Ishikawa (cell line): ENCODE measurements at regions not wholly inside any gene's neighbourhood (a gene's known extent, or its start where the extent isn't known, plus 50 kb on each side); places are given as distances from the start of the nearest gene placed in this dataset.

Source experiments
- CEBPB ChIP-seq: IDR thresholded peaks from 2 replicates; pipeline ENCODE4 v1.6.1; 2012
- CREB1 ChIP-seq: IDR thresholded peaks from 2 replicates; pipeline ENCODE4 v1.6.1; 2012; ENCODE audit warnings: low read depth
- EGR1 ChIP-seq: IDR thresholded peaks from 2 replicates; pipeline ENCODE4 v1.6.1; 2012
- EP300 ChIP-seq: IDR thresholded peaks from 2 replicates; pipeline ENCODE4 v1.6.1; 2012; ENCODE audit warnings: borderline replicate concordance
- FOXM1 ChIP-seq: IDR thresholded peaks from 2 replicates; pipeline ENCODE4 v1.6.1; 2012; ENCODE audit warnings: low read depth, borderline replicate concordance
- NFIC ChIP-seq: IDR thresholded peaks from 2 replicates; pipeline ENCODE4 v1.6.1; 2012
- RAD21 ChIP-seq: IDR thresholded peaks from 2 replicates; pipeline ENCODE4 v1.6.1; 2012; ENCODE audit warnings: low read depth
- REST ChIP-seq: IDR thresholded peaks from 2 replicates; pipeline ENCODE4 v1.6.1; 2012; ENCODE audit warnings: low read depth, mild to moderate bottlenecking
- TAF1 ChIP-seq: IDR thresholded peaks from 2 replicates; pipeline ENCODE4 v1.6.1; 2012; ENCODE audit warnings: low read depth, mild to moderate bottlenecking
- TCF12 ChIP-seq: IDR thresholded peaks from 2 replicates; pipeline ENCODE4 v1.6.1; 2012; ENCODE audit warnings: low read depth
- TEAD4 ChIP-seq: IDR thresholded peaks from 2 replicates; pipeline ENCODE4 v1.6.1; 2012
- USF1 ChIP-seq: IDR thresholded peaks from 2 replicates; pipeline ENCODE4 v1.6.1; 2012
- YY1 ChIP-seq: IDR thresholded peaks from 2 replicates; pipeline ENCODE4 v1.6.1; 2012; ENCODE audit warnings: low read depth
- ZBTB7A ChIP-seq: IDR thresholded peaks from 2 replicates; pipeline ENCODE4 v1.6.1; 2012; ENCODE audit warnings: low read depth
- TF ChIP-seq, protein P1 (sequence below): IDR thresholded peaks from 2 replicates; pipeline ENCODE4 v1.6.1; 2012

DNA sequence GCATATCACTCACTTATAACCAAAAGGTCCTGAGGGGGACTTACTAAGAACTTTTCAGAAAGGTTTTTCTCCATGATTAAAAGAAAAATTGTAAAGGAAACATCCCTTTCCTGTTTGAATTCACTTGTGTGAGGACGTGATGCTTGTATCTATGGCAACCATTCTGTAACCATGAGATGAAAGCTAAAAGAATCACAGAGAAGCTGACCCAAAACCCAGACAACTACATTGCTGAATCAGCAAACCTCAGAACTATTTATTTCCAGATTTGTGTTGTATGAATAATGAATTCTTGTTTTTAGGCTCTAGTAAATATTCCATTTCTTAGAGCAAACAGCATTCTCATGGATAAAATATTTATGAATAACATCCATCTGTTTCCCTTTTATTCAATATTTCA, 91.2 kb downstream of the RCHY1 start:
- TF ChIP-seq TEAD4 (no peak), TAF1 (no peak), NFIC (no peak), FOXM1 (no peak), ZBTB7A (no peak), EP300 (no peak), YY1 (no peak), USF1 (no peak), CEBPB (no peak), RAD21 (no peak), REST (no peak), CREB1 (no peak), EGR1 (no peak), TCF12 (no peak)
- TF ChIP-seq, protein P1, sequence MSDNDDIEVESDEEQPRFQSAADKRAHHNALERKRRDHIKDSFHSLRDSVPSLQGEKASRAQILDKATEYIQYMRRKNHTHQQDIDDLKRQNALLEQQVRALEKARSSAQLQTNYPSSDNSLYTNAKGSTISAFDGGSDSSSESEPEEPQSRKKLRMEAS, result no peak

GRCh38 chr4:75412746-75413145, 101.5 kb downstream of the RCHY1 start:
- TF ChIP-seq REST (no peak), RAD21 (no peak), USF1 (no peak), TEAD4 (no peak), YY1 (no peak), TCF12 (no peak), FOXM1 (no peak)
- TF ChIP-seq, protein P1, result no peak

DNA sequence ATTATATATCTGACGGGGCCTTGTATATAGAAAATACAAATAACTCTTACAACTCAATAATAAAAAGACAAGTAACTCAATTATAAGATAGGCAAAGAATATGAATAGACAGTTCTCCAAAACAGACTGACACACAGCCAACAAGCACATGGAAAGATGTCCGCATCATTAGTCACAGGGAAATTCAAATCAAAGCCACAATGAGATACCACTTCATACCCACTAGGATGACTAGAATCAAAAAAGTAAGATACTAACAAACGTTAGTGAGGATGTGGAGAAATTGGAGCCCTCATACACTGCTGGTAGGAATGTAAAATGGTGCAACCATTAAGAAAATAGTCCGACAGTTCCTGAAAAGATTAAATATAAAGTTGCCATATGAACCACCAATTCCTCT, 115.7 kb downstream of the RCHY1 start:
- TF ChIP-seq YY1 (no peak), ZBTB7A (no peak), CEBPB (no peak), FOXM1 (no peak), EP300 (no peak), NFIC (no peak), RAD21 (no peak), CREB1 (no peak), TAF1 (no peak), REST (no peak), USF1 (no peak), TCF12 (no peak), EGR1 (no peak)
- TF ChIP-seq, protein P1, result no peak

DNA sequence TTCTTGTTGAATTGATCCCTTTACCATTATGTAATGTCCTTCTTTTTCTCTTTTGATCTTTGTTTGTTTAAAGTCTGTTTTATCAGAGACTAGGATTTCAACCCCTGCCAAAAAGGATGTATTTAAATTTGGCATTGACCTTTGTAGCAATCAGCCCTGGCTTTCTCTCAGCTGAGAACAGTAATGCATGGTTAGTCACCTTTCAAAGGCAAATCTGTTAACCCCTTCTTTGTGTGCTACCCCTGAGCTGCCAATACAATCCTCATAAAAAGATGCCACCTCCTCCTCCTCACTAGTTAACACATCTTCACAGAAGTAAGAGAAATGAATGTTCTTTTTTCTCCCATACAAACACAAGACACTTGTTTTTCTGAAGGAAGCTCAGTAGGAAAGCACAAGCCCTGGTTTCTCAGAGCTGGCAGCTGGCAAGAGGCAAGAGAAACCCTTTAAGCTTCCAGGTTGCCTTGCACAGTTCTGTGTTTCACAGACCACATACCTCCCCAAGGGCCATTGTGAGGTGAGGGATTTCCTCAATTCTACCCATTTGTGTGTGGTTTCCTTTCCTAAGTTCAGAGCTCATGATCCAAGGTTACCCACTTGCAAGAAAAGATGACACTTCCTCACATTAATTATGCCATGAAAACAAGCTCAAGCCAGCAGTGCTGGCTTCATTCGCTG, 122.6 kb downstream of the RCHY1 start:
- no peak for TF ChIP-seq YY1
- no peak for TF ChIP-seq CEBPB
- TF ChIP-seq EGR1, result no peak
- no peak for TF ChIP-seq RAD21
- no peak for TF ChIP-seq TEAD4
- no peak for TF ChIP-seq TCF12
- no peak for TF ChIP-seq NFIC
- TF ChIP-seq EP300, result no peak
- no peak for TF ChIP-seq USF1
- TF ChIP-seq ZBTB7A, result no peak
- TF ChIP-seq, protein P1, result no peak
- no peak for TF ChIP-seq FOXM1
- no peak for TF ChIP-seq REST
- no peak for TF ChIP-seq CREB1
